ENCODE measurements at regions not wholly inside any gene's neighbourhood (a gene's known extent, or its start where the extent isn't known, plus 50 kb on each side); places are given as distances from the start of the nearest gene placed in this dataset.
A peak's percentile ranks its signal among the peaks of the same experiment; 100 is the strongest.

- Histone ChIP-seq H3K27ac (ENCODE audit: low read depth in 1 of 2, low read length in 2 of 2) (no peak overlapping the region), H3K27me3 (ENCODE audit: control insufficient read depth in 2 of 2, insufficient read depth in 2 of 2, low read length in 2 of 2) (no peaks in the 10 kb centered on the region), H3K9ac (ENCODE audit: insufficient read depth, low read length, poor library complexity, severe bottlenecking) (no peak overlapping the region), H4K20me1 (ENCODE audit: insufficient read depth, low read length) (no peaks in the 10 kb centered on the region), H2AFZ (ENCODE audit: insufficient read depth, low read depth, low read length, poor library complexity, severe bottlenecking) (no peak overlapping the region), H3K79me2 (ENCODE audit: insufficient read depth, low read length) (no peaks in the 10 kb centered on the region), H3K9me3 (replicated peaks in 1 of 2; ENCODE audit: control insufficient read depth in 1 of 2, insufficient read depth in 1 of 2, low read length in 2 of 2) (no peaks in the 10 kb centered on the region), H3K4me1 (ENCODE audit: control insufficient read depth in 1 of 2, insufficient read depth in 2 of 2, low read length in 2 of 2) (no peaks in the 10 kb centered on the region), H3K4me3 (replicated peaks in 1 of 3; ENCODE audit: low read depth in 2 of 3, low read length in 3 of 3) (no peak overlapping the region), H3K36me3 (replicated peaks in 1 of 2; ENCODE audit: control insufficient read depth in 1 of 2, insufficient read depth in 2 of 2, low read length in 2 of 2) (no peaks in the 10 kb centered on the region), H3K4me2 (replicated peaks; ENCODE audit: extremely low read depth, low read length, poor library complexity, severe bottlenecking) (no peak overlapping the region)
- no peak for TF ChIP-seq CTCF (IDR thresholded peaks at IDR 0.05)
- no peak overlapping the region for H3K4me3 Mint-ChIP-seq
- 100% methylated on average over 2 of the region's 5 CpGs for WGBS (ENCODE audit: insufficient coverage)
- no peak for DNase-seq
- H3K27ac Mint-ChIP-seq = peak overlapping the region in 1 of 7 donors; percentile 72
- H3K9me3 Mint-ChIP-seq = peaks cover 0 to 2% (median 0%) of the 10 kb centered on the region in 7 donors
- H3K36me3 Mint-ChIP-seq = no peaks in the 10 kb centered on the region
- H3K4me1 Mint-ChIP-seq = no peaks in the 10 kb centered on the region
- intact Hi-C loops (cut with micrococcal nuclease) = no loop called here
- peaks cover 3 to 13% (median 7%) of the 10 kb centered on the region in 3 donors for H3K27me3 Mint-ChIP-seq (ENCODE audit: low read depth in 3 of 3)
Measured at GRCh38 chr6:148286563-148286962, 56.1 kb upstream of the SASH1 start.

GRCh38 chr6:148287623-148288333, 54.9 kb upstream of the SASH1 start:
- 100% methylated on average over 5 of the region's 15 CpGs for WGBS (ENCODE audit: insufficient coverage)
- Mint-ChIP-seq H3K4me1 (no peaks in the 10 kb centered on the region), H3K9me3 (no peaks in the 10 kb centered on the region)

More at GRCh38 chr6:148287623-148288333, 54.9 kb upstream of the SASH1 start:
- H3K4me2 ChIP-seq (replicated peaks; ENCODE audit: extremely low read depth, low read length, poor library complexity, severe bottlenecking) = no peak overlapping the region
- H3K27me3 ChIP-seq (ENCODE audit: control insufficient read depth in 2 of 2, insufficient read depth in 2 of 2, low read length in 2 of 2) = peaks cover 0 to 3% of the 10 kb centered on the region in 2 donors
- DNase-seq = no peak
- no peaks in the 10 kb centered on the region for H4K20me1 ChIP-seq (ENCODE audit: insufficient read depth, low read length)
- H3K79me2 ChIP-seq (ENCODE audit: insufficient read depth, low read length) = no peaks in the 10 kb centered on the region
- no peaks in the 10 kb centered on the region for H3K9me3 ChIP-seq (replicated peaks in 1 of 2; ENCODE audit: control insufficient read depth in 1 of 2, insufficient read depth in 1 of 2, low read length in 2 of 2)
- no peaks in the 10 kb centered on the region for H3K36me3 ChIP-seq (replicated peaks in 1 of 2; ENCODE audit: control insufficient read depth in 1 of 2, insufficient read depth in 2 of 2, low read length in 2 of 2)
- intact Hi-C loops (cut with micrococcal nuclease) = no loop called here
- H3K4me3 Mint-ChIP-seq = no peak overlapping the region
- H3K4me3 ChIP-seq (replicated peaks in 1 of 3; ENCODE audit: low read depth in 2 of 3, low read length in 3 of 3) = no peak overlapping the region
- H3K4me1 ChIP-seq (ENCODE audit: control insufficient read depth in 1 of 2, insufficient read depth in 2 of 2, low read length in 2 of 2) = no peaks in the 10 kb centered on the region
- no peak overlapping the region for H2AFZ ChIP-seq (ENCODE audit: insufficient read depth, low read depth, low read length, poor library complexity, severe bottlenecking)
- H3K36me3 Mint-ChIP-seq = no peaks in the 10 kb centered on the region
- H3K9ac ChIP-seq (ENCODE audit: insufficient read depth, low read length, poor library complexity, severe bottlenecking) = no peak overlapping the region
- no peak overlapping the region for H3K27ac ChIP-seq (ENCODE audit: low read depth in 1 of 2, low read length in 2 of 2)
- no peak for TF ChIP-seq CTCF (IDR thresholded peaks at IDR 0.05)
- H3K27me3 Mint-ChIP-seq (ENCODE audit: low read depth in 3 of 3) = peaks cover 6 to 17% (median 7%) of the 10 kb centered on the region in 3 donors
- H3K27ac Mint-ChIP-seq = no peak overlapping the region
